ENCODE measurements at regions not wholly inside any gene's neighbourhood (a gene's known extent, or its start where the extent isn't known, plus 50 kb on each side); places are given as distances from the start of the nearest gene placed in this dataset.

GRCh38 chr12:23185346-23185745 is 560.4 kb downstream of the ETNK1 start:
- Mint-ChIP-seq H3K9me3 (ENCODE audit: insufficient read depth) (no peaks in the 10 kb centered on the region), H3K4me3 (no peak overlapping the region), H3K4me1 (ENCODE audit: low read depth) (no peaks in the 10 kb centered on the region), H3K27ac (no peak overlapping the region), H3K36me3 (ENCODE audit: low read depth) (no peaks in the 10 kb centered on the region), H3K27me3 (ENCODE audit: low read depth) (no peaks in the 10 kb centered on the region)
- DNase-seq = no peak
- no peak for ATAC-seq
- ChIA-PET CTCF (no interaction called here), POLR2A (no interaction called here)

- H3K27me3 Mint-ChIP-seq (ENCODE audit: low read depth) = no peaks in the 10 kb centered on the region
- ChIA-PET POLR2A (no interaction called here), CTCF (no interaction called here)
- no peaks in the 10 kb centered on the region for H3K9me3 Mint-ChIP-seq (ENCODE audit: insufficient read depth)
- H3K4me1 Mint-ChIP-seq (ENCODE audit: low read depth) = no peaks in the 10 kb centered on the region
- no peaks in the 10 kb centered on the region for H3K36me3 Mint-ChIP-seq (ENCODE audit: low read depth)
- H3K4me3 Mint-ChIP-seq = no peak overlapping the region
- no peak overlapping the region for H3K27ac Mint-ChIP-seq
- ATAC-seq (no peak), DNase-seq (no peak)
These were observed 562.0 kb downstream of the ETNK1 start for GRCh38 chr12:23186950-23187349.

GRCh38 chr12:23193552-23193951 is 568.6 kb downstream of the ETNK1 start:
- Mint-ChIP-seq H3K36me3 (ENCODE audit: low read depth) (no peaks in the 10 kb centered on the region), H3K4me3 (no peak overlapping the region), H3K27me3 (ENCODE audit: low read depth) (no peaks in the 10 kb centered on the region), H3K4me1 (ENCODE audit: low read depth) (no peaks in the 10 kb centered on the region), H3K9me3 (ENCODE audit: insufficient read depth) (no peaks in the 10 kb centered on the region), H3K27ac (no peak overlapping the region)
- ChIA-PET POLR2A (no interaction called here), CTCF (no interaction called here)
- no peak for ATAC-seq
- no peak for DNase-seq

- H3K36me3 Mint-ChIP-seq (ENCODE audit: low read depth) = no peaks in the 10 kb centered on the region
- no peak overlapping the region for H3K4me3 Mint-ChIP-seq
- ATAC-seq = no peak
- H3K9me3 Mint-ChIP-seq (ENCODE audit: insufficient read depth) = no peaks in the 10 kb centered on the region
- no peak overlapping the region for H3K27ac Mint-ChIP-seq
- ChIA-PET POLR2A (no interaction called here), CTCF (no interaction called here)
- no peaks in the 10 kb centered on the region for H3K4me1 Mint-ChIP-seq (ENCODE audit: low read depth)
- no peaks in the 10 kb centered on the region for H3K27me3 Mint-ChIP-seq (ENCODE audit: low read depth)
- DNase-seq = no peak
These were observed 572.3 kb downstream of the ETNK1 start for GRCh38 chr12:23197266-23197665.

- H3K9me3 Mint-ChIP-seq (ENCODE audit: insufficient read depth) = no peaks in the 10 kb centered on the region
- no peak for ATAC-seq
- H3K4me3 Mint-ChIP-seq = no peak overlapping the region
- no peaks in the 10 kb centered on the region for H3K36me3 Mint-ChIP-seq (ENCODE audit: low read depth)
- no peaks in the 10 kb centered on the region for H3K27me3 Mint-ChIP-seq (ENCODE audit: low read depth)
- no peak overlapping the region for H3K27ac Mint-ChIP-seq
- POLR2A ChIA-PET = no interaction called here
- CTCF ChIA-PET = no interaction called here
- H3K4me1 Mint-ChIP-seq (ENCODE audit: low read depth) = no peaks in the 10 kb centered on the region
- DNase-seq = no peak
These were observed 577.8 kb downstream of the ETNK1 start for GRCh38 chr12:23202728-23203127.

- ATAC-seq (peak; percentile 74), DNase-seq (peak; percentile 25)
- Mint-ChIP-seq H3K4me1 (ENCODE audit: low read depth) (no peaks in the 10 kb centered on the region), H3K9me3 (ENCODE audit: insufficient read depth) (no peaks in the 10 kb centered on the region), H3K27ac (no peak overlapping the region), H3K4me3 (no peak overlapping the region), H3K36me3 (ENCODE audit: low read depth) (no peaks in the 10 kb centered on the region), H3K27me3 (ENCODE audit: low read depth) (no peaks in the 10 kb centered on the region)
- ChIA-PET CTCF (interaction anchor here (0.7 to 1.2 kb wide), 3 partner anchors 10 to 16 kb away, joined by 3 read pairs; no protein-coding TSS in a partner anchor), POLR2A (no interaction called here)
These were observed 580.2 kb downstream of the ETNK1 start for GRCh38 chr12:23204933-23205778.

GRCh38 chr12:23209793-23210192 is 584.8 kb downstream of the ETNK1 start:
- Mint-ChIP-seq H3K36me3 (ENCODE audit: low read depth) (no peaks in the 10 kb centered on the region), H3K27me3 (ENCODE audit: low read depth) (no peaks in the 10 kb centered on the region), H3K4me3 (no peak overlapping the region), H3K4me1 (ENCODE audit: low read depth) (no peaks in the 10 kb centered on the region), H3K9me3 (ENCODE audit: insufficient read depth) (peaks cover under 1% of the 10 kb centered on the region), H3K27ac (no peak overlapping the region)
- ATAC-seq (no peak), DNase-seq (no peak)
- POLR2A ChIA-PET = no interaction called here
- CTCF ChIA-PET = no interaction called here

- Mint-ChIP-seq H3K27me3 (ENCODE audit: low read depth) (no peaks in the 10 kb centered on the region), H3K4me1 (ENCODE audit: low read depth) (no peaks in the 10 kb centered on the region), H3K27ac (no peak overlapping the region), H3K4me3 (no peak overlapping the region), H3K36me3 (ENCODE audit: low read depth) (no peaks in the 10 kb centered on the region), H3K9me3 (ENCODE audit: insufficient read depth) (peaks cover 8% of the 10 kb centered on the region)
- POLR2A ChIA-PET = interaction anchor here (0.7 kb wide), 1 partner anchor 816 kb away, joined by 3 read pairs; no protein-coding TSS in a partner anchor
- no peak for DNase-seq
- CTCF ChIA-PET = no interaction called here
- no peak for ATAC-seq
These were observed 585.6 kb downstream of the ETNK1 start for GRCh38 chr12:23210573-23210972.

- ATAC-seq (no peak), DNase-seq (no peak)
- Mint-ChIP-seq H3K27me3 (ENCODE audit: low read depth) (no peaks in the 10 kb centered on the region), H3K27ac (no peak overlapping the region), H3K4me1 (ENCODE audit: low read depth) (no peaks in the 10 kb centered on the region), H3K4me3 (no peak overlapping the region), H3K36me3 (ENCODE audit: low read depth) (no peaks in the 10 kb centered on the region), H3K9me3 (ENCODE audit: insufficient read depth) (peaks cover 9% of the 10 kb centered on the region)
- ChIA-PET POLR2A (no interaction called here), CTCF (no interaction called here)
These were observed 586.7 kb downstream of the ETNK1 start for GRCh38 chr12:23211384-23212320.

GRCh38 chr12:23217158-23217557 is 592.2 kb downstream of the ETNK1 start:
- no peaks in the 10 kb centered on the region for H3K27me3 Mint-ChIP-seq (ENCODE audit: low read depth)
- ChIA-PET CTCF (no interaction called here), POLR2A (no interaction called here)
- H3K4me3 Mint-ChIP-seq = no peak overlapping the region
- H3K27ac Mint-ChIP-seq = no peak overlapping the region
- H3K36me3 Mint-ChIP-seq (ENCODE audit: low read depth) = no peaks in the 10 kb centered on the region
- H3K4me1 Mint-ChIP-seq (ENCODE audit: low read depth) = no peaks in the 10 kb centered on the region
- ATAC-seq (no peak), DNase-seq (no peak)
- H3K9me3 Mint-ChIP-seq (ENCODE audit: insufficient read depth) = peaks cover 9% of the 10 kb centered on the region

- ATAC-seq (no peak), DNase-seq (no peak)
- no peaks in the 10 kb centered on the region for H3K4me1 Mint-ChIP-seq (ENCODE audit: low read depth)
- H3K27me3 Mint-ChIP-seq (ENCODE audit: low read depth) = no peaks in the 10 kb centered on the region
- ChIA-PET POLR2A (no interaction called here), CTCF (no interaction called here)
- H3K9me3 Mint-ChIP-seq (ENCODE audit: insufficient read depth) = peaks cover 9% of the 10 kb centered on the region
- no peaks in the 10 kb centered on the region for H3K36me3 Mint-ChIP-seq (ENCODE audit: low read depth)
- no peak overlapping the region for H3K4me3 Mint-ChIP-seq
- H3K27ac Mint-ChIP-seq = no peak overlapping the region
These were observed 592.7 kb downstream of the ETNK1 start for GRCh38 chr12:23217667-23218066.

GRCh38 chr12:23221066-23221465 is 596.1 kb downstream of the ETNK1 start:
- Mint-ChIP-seq H3K27me3 (ENCODE audit: low read depth) (no peaks in the 10 kb centered on the region), H3K27ac (no peak overlapping the region), H3K4me3 (no peak overlapping the region), H3K4me1 (ENCODE audit: low read depth) (no peaks in the 10 kb centered on the region), H3K36me3 (ENCODE audit: low read depth) (no peaks in the 10 kb centered on the region), H3K9me3 (ENCODE audit: insufficient read depth) (no peaks in the 10 kb centered on the region)
- DNase-seq = no peak
- CTCF ChIA-PET = interaction anchor here (1.0 kb wide), 1 partner anchor 16 kb away, joined by 3 read pairs; no protein-coding TSS in a partner anchor
- POLR2A ChIA-PET = no interaction called here
- ATAC-seq = no peak
